Pancreas (tissue), 10 donors: ENCODE measurements at regions not wholly inside any gene's neighbourhood (a gene's known extent, or its start where the extent isn't known, plus 50 kb on each side); places are given as distances from the start of the nearest gene placed in this dataset.
A peak's percentile ranks its signal among the peaks of the same experiment; 100 is the strongest.

Source experiments
- ATAC-seq, 4 donors: fragments of 200-7000 bp; cut with Tn5 transposase; one replicate each; pipeline versions ENCODE4 v1.8.0 to v1.9.1; 2020; ENCODE audit warnings: mild to moderate bottlenecking in 4 of 4, moderate library complexity in 4 of 4
- DNase-seq, 6 donors: peaks; one replicate each; pipeline ENCODE4 v3.0.0-alpha.2; 2020
- FAIRE-seq: peaks from 2 replicates; lab custom pipeline; 2012; peaks lifted over from hg19 to GRCh38; lab: Jason Lieb, UNC
- H3K27ac ChIP-seq, 4 donors: fragments of 200-600 bp; sonication (generic); 1 replicate in 3 of 4; 2 replicates in 1 of 4; pipeline versions ENCODE4 v1.5.0 to v1.8.0; 2020
- H3K27me3 ChIP-seq, 4 donors: fragments of 200-600 bp; one replicate each; pipeline ENCODE4 v1.8.0; 2021
- H3K36me3 ChIP-seq, 3 donors: fragments of 200-600 bp; sonication (generic) in 1 of 3; one replicate each; pipeline versions ENCODE4 v1.5.0 to v1.8.0; 2020 to 2021
- H3K4me1 ChIP-seq, 3 donors: fragments of 200-600 bp; one replicate each; pipeline ENCODE4 v1.8.0; 2021
- H3K4me3 ChIP-seq, 4 donors: fragments of 200-600 bp; sonication (generic) in 2 of 4; one replicate each; pipeline versions ENCODE4 v1.5.0 to v1.8.0; 2020 to 2021
- H3K9me3 ChIP-seq, 4 donors: fragments of 200-600 bp; one replicate each; pipeline ENCODE4 v1.8.0; 2021
- WGBS, 2 donors: extraction: QIAGEN DNeasy Blood & Tissue Kit; methylation state at CpG; one replicate each; pipeline ENCODE4 v1.1.7; 2013; 5-methylcytosine and 5-hydroxymethylcytosine counted together
- intact Hi-C, 3 donors: fragments of 100-400 bp; cut with DNase I; formaldehyde crosslinking; loops; one replicate each; pipeline versions ENCODE4 v1.11.1 to v1.14.2; 2022
- TF ChIP-seq, protein P1 (sequence below), 4 donors: fragments of 200-600 bp; sonication (generic) in 3 of 4; IDR thresholded peaks; one replicate each; pipeline versions ENCODE4 v1.5.0 to v1.8.0; 2021; ENCODE audit warnings: antibody characterized with exemption in 4 of 4
- donor health status: healthy with polysubstance abuse.
- donor health status: DM: no; HTN: no; CAD: no; lungs with moderate emphysema.
- donor health status: DM: no; HTN: no; CAD: no.
- donor health status: control.
- donor health status: control.
- donor health status: Bipolar disorder and iron deficiency.
- donor health status: DM: yes; HTN: yes; CAD: no.
- donor health status: DM: no; HTN: no; CAD: no.
- donor health status: DM: no; HTN: no; CAD: no.
- donor health status: DM: yes; HTN: yes; CAD: no.

DNA sequence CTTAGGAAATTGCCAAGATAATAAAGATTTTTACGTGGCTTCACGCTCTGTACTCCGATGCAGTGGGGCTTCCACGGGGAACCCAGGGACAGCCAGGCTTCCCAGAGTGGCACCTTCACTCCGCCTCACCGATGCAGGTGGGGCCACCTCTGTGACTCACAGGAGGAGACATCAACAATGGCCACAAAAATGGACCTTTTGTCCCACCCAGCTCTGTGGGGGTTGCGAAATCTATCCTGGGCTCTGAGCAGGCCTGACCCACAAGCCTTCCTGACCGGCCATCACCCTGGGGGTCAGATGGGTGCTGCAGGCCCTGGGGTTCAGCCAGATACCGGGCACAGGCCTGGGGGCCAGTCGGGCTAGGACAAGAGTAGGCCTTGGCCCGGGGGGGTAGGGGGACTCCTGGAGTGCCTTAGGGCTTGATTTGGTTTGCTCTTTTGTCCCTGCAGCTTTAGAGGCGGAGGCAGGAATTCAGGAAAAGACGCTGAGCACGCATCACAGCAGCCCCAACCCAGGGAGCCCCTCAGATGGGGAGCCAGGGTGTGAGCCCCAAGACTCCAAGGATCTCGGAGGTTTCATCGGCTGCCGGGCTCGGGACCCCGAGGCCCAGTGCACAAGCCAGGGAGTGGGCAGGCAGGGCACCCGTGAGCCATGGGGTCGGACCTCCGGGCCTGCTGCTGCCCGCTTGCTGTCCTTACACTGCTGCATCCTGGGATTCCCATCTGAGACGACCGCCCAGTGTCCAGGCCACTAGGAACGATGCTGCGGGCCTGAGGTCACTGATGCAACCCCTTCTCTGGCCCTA, 136.5 kb upstream of the NKX1-1 start:
- no peaks in the 10 kb centered on the region for H3K27me3 ChIP-seq
- ATAC-seq (no peak), DNase-seq (peak in 2 of 6 donors; percentile 8 to 48), FAIRE-seq (no peak)
- intact Hi-C loops: no loop called here
- H3K4me1 ChIP-seq: no peaks in the 10 kb centered on the region
- TF ChIP-seq, protein P1, sequence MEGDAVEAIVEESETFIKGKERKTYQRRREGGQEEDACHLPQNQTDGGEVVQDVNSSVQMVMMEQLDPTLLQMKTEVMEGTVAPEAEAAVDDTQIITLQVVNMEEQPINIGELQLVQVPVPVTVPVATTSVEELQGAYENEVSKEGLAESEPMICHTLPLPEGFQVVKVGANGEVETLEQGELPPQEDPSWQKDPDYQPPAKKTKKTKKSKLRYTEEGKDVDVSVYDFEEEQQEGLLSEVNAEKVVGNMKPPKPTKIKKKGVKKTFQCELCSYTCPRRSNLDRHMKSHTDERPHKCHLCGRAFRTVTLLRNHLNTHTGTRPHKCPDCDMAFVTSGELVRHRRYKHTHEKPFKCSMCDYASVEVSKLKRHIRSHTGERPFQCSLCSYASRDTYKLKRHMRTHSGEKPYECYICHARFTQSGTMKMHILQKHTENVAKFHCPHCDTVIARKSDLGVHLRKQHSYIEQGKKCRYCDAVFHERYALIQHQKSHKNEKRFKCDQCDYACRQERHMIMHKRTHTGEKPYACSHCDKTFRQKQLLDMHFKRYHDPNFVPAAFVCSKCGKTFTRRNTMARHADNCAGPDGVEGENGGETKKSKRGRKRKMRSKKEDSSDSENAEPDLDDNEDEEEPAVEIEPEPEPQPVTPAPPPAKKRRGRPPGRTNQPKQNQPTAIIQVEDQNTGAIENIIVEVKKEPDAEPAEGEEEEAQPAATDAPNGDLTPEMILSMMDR (IDR thresholded peaks at IDR 0.05): no peak
- H3K9me3 ChIP-seq: no peaks in the 10 kb centered on the region
- no peaks in the 10 kb centered on the region for H3K36me3 ChIP-seq
- 67 to 78% methylated on average over 27 of the region's 27 CpGs for WGBS, 2 donors
- no peak overlapping the region for H3K4me3 ChIP-seq
- no peak overlapping the region for H3K27ac ChIP-seq

DNA sequence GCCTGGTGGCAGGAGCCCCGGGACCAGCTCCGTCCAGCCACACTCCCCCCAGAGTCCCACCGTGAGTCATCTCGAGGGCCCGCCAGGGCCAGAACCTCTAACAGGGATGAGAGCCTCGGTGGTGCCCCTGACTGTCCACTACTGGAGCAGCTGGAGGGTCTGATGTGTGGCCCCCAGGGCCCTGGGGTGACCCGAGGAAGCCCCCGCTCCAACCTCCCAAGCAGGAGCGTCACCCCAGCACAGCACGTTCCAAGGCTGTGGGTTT, 135.9 kb upstream of the NKX1-1 start:
- DNase-seq (peak in 2 of 6 donors; percentile 8 to 20), ATAC-seq (no peak), FAIRE-seq (no peak)
- Histone ChIP-seq H3K4me1 (no peaks in the 10 kb centered on the region), H3K4me3 (no peak overlapping the region), H3K9me3 (no peaks in the 10 kb centered on the region), H3K36me3 (no peaks in the 10 kb centered on the region), H3K27ac (no peak overlapping the region), H3K27me3 (no peaks in the 10 kb centered on the region)
- TF ChIP-seq, protein P1 (IDR thresholded peaks at IDR 0.05): no peak
- WGBS, 2 donors: 63 to 79% methylated on average over 9 to 10 of the region's 10 CpGs
- intact Hi-C loops: no loop called here

DNA sequence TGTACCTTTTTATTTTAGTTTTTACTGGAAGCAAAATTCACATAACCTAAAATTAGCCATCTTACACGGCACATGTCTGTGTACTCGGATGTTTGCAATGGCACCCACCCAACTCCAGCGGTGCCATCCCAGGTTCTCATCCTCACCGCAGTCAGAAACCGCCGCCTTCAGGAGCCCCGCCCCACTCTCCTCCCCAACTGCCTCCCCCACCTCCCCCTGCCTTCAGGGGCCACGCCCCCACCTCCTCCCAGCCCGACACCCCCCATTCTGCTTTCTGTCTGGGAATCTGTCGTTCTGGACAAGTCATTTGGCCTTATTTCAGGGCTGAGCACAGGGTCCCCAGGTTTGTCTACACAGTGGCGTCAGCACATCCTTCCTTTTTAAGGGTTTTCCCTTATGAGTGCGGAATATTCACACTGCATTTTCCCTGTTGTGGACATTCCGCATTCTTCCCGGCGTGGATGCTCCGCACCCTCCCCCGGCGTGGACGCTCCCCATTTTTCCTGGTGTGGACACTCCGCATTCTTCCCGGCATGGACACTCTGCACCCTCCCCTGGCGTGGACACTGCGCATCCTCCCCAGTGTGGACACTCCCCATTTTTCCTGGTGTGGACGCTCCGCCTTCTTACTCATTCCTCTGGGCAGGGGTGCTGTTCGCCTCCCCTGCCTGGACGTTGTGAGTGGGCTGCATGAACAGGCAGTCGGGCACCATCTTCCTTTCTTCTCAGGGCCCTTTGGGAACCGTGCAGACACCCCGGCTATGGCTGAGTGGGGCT, 135.4 kb upstream of the NKX1-1 start:
- Histone ChIP-seq H3K27me3 (no peaks in the 10 kb centered on the region), H3K36me3 (no peaks in the 10 kb centered on the region), H3K9me3 (no peaks in the 10 kb centered on the region), H3K4me3 (no peak overlapping the region), H3K27ac (no peak overlapping the region), H3K4me1 (no peaks in the 10 kb centered on the region)
- FAIRE-seq: no peak
- ATAC-seq: no peak
- intact Hi-C loops: no loop called here
- TF ChIP-seq, protein P1 (IDR thresholded peaks at IDR 0.05): no peak
- peak in 2 of 6 donors; percentile 13 to 29 for DNase-seq
- 61 to 71% methylated on average over 30 of the region's 30 CpGs for WGBS, 2 donors

DNA sequence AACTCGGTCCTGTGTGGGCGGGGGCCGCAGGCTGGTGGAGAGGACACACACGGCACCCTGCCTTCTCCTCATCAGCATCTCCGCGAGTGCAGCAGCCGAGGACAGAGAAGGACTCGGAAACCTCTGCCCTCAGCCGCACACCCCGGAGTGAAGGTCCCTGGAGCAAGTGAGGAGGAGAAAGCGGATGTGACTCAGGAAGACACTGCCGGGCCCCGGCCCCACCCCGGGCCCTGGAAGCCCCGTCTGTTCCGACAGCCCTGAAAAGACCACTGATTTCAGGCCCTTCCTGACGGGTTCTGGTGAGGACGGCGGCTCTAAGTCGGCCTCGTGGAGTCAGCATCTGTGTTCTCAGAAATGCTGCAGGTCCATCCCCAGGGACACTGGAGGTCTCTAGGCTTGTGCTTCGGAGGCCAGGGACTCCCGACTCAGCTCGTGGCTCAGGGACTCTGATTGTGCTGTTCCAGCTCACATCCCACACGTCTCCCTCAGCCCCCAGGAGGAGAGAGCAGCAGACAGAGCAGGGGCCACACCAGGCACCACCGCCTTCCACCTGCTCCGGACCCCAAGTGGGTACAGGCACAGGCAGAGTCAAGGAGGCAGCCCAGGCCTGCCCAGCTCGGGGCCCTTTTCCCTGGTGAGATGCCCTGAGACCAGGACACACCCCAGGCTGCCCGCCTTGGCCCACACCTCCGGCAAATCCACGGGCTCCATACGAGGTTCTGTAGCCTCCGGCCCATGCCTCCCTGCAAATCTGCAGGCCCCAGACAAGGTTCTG, 134.5 kb upstream of the NKX1-1 start:
- no peaks in the 10 kb centered on the region for H3K27me3 ChIP-seq
- ATAC-seq (no peak), FAIRE-seq (no peak), DNase-seq (peak in 2 of 6 donors; percentile 12 to 58)
- H3K36me3 ChIP-seq: no peaks in the 10 kb centered on the region
- intact Hi-C loops: no loop called here
- H3K4me3 ChIP-seq: no peak overlapping the region
- H3K9me3 ChIP-seq: no peaks in the 10 kb centered on the region
- TF ChIP-seq, protein P1 (IDR thresholded peaks at IDR 0.05): no peak
- H3K27ac ChIP-seq: no peak overlapping the region
- no peaks in the 10 kb centered on the region for H3K4me1 ChIP-seq
- 64 to 79% methylated on average over 33 of the region's 33 CpGs for WGBS, 2 donors
